ENCODE measurements at regions not wholly inside any gene's neighbourhood (a gene's known extent, or its start where the extent isn't known, plus 50 kb on each side); places are given as distances from the start of the nearest gene placed in this dataset.
A peak's percentile ranks its signal among the peaks of the same experiment; 100 is the strongest.

DNA sequence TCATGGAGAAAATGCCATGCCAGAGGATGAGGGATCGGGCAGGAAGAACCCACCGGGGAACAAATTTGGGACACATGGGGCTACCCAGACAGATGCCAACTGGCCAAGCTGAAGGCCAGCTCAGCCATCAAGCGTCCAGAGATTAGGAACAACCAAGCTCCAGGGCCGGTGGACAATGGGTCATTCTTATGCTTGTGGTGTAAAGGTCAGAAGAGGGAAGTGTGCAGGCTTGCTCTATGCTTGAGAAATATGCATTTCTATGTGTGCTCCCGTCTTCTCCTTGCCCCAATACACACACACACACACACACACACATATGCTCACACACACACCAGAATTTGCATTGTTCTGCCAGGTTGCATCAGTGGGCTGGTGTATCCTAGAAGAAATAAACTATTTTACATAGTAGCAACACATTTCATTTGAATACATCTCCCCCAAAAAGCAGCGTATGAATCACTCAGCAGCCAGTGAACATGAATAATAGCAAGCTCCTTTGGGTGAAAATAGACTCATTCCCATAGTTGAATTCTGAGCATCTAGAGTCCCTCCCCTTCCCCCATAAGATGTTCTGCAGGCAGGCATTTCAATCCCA lies 201.9 kb upstream of the PPARGC1A start:
- no peak for DNase-seq

DNA sequence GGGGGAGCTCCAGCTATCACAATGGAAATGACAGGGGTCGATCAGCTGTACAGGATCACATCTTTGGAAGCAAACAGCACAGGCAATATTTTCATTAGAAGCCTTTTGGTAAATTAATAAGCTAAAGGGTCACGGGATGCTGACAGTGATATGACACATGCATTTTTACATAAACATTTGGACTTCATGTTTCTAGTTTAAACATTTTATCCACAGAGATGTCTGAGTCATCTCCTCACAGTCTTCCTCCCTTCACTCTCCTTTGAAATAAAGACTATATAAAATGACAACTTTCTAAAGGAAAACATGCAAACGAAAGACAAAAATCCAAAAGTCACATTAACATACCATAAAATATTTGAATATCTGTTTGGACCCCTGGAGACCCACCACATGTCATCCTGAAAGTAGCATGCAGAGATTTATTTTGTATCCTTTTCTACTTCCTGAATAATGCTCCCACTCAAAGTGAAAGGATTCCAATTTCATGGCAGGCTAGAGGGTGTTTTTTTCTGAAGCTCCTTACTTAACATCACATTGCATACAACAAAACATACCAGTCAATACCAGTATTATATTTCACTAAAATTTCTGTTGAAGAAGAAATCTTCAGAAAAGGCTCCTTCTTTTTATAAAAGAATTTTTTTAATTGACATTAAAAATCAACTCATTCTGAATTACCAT lies 200.1 kb upstream of the PPARGC1A start:
- no peak for DNase-seq

GRCh38 chr4:24080871-24081270 lies 191.0 kb upstream of the PPARGC1A start:
- DNase-seq, result no peak

GRCh38 chr4:24078347-24078962 lies 188.6 kb upstream of the PPARGC1A start:
- DNase-seq, result no peak

DNA sequence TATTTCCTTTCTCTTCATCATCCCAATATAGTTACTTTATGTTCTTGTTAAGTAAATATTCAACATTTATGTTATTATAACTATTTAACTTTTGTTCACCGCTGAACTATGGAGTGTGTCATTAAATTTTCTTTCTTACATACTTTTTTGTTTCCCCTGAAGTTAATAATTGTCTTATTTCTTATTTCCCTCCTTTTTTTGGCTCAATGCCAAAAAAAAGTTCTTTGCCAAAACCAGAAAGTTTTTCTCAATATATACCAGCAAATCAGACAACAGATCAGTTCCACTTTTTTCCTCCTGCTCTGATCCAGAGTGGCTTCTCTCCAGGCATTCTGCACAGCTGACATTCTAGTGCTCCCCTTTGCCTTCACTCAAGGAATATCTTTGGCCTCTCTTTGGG lies 187.0 kb upstream of the PPARGC1A start:
- no peak for DNase-seq

DNA sequence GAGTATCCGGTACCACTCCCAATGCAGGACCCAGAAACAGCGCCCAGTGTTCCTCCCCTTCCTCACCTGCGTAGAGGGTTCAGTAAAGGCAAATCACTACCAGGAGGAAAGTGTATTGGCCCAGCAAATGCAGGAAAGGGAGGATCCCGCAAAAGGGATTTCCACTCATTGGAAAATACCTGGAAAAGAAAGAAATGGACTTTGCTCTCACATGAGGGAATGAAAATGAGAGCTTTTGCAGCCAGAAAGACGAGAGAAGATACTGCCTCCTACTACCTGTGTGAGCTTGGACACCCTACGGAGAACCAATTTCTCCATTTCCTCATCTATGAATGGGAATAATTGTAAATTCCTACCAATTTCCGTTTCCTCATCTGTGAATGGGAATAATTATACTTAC lies 184.1 kb upstream of the PPARGC1A start:
- DNase-seq, result no peak

- DNase-seq, result no peak
Measured at GRCh38 chr4:24071612-24072372, 181.9 kb upstream of the PPARGC1A start.

- peak; percentile 74 for DNase-seq
Measured at GRCh38 chr4:24070117-24070516, 180.3 kb upstream of the PPARGC1A start.

DNA sequence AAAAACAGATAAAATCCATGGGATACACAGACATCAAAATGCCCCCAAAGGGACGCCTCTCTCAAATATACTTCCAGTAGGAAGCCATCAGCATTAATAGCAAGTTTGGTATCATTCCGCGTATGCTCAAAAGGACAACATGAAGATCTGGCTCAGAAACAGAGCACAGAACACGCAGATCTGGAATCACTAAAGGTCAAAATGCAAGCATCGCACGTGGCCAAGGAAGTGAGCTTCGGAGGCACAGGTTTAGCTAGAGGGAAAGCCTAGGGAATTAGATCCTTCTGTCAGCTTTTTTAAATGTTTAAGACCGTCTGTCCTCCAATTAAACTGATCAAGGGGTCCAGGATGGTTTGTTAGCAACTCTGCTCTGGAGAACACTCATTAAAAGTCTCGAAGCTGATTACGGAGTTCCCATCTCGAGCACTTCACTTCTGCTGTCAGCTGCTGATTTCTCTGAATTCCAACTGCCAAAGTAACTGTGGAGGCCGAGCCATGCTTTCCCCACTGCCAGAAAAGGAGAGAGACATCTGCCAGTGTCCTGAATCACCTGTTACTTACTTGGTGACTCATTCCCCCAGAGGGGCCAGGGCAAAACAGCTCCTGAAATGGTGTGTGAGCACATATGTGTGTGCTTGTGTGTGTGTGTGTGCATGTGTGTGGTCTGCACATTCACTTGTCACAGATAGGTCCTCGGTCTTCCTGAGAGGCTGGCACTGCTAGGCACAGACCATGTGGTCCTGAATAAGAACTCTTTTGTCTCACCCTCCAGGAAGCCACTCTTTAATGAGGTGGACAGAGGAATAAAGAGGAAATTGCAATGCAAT lies 177.7 kb upstream of the PPARGC1A start:
- peak; percentile 63 for DNase-seq

GRCh38 chr4:24065974-24066373 lies 176.1 kb upstream of the PPARGC1A start:
- DNase-seq, result no peak

GRCh38 chr4:24063731-24064130 lies 173.9 kb upstream of the PPARGC1A start:
- no peak for DNase-seq

DNA sequence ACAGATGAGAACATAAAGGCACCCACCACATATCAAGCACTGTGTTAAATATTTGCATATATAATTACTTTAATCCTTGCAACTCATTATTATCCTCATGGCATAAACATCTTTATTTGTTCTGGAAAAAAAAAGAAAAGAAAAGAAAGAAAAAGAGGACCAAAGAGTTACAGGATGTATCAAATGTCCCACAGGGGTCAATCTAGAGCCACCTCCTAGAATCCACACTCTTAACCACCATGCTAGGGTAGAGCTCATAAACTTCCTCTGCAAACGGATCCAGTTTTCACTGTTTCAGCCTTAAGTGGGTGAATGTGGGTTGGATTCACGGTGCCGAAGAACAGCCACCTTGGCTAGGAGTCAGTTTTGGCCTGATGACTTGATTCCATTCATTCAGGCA lies 171.1 kb upstream of the PPARGC1A start:
- no peak for DNase-seq

DNA sequence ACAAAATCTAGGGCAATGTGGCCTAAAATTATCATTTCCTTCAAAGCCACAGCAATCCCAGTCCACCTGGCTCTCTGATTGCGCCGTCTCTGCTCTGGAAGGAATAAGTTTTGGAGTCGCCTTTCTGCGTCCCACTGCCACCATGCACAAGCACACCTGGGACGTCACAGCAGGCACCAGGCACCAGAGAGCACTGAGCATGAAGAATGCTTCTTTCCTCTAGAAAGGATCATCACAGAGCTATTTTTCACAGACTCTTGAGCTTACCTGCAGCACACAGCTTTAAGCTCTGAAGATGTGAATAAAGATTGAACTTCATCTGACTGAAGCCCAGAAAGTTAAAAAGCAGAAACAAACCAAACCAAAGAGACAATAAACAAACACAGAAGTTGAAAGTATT lies 170.0 kb upstream of the PPARGC1A start:
- no peak for DNase-seq

DNA sequence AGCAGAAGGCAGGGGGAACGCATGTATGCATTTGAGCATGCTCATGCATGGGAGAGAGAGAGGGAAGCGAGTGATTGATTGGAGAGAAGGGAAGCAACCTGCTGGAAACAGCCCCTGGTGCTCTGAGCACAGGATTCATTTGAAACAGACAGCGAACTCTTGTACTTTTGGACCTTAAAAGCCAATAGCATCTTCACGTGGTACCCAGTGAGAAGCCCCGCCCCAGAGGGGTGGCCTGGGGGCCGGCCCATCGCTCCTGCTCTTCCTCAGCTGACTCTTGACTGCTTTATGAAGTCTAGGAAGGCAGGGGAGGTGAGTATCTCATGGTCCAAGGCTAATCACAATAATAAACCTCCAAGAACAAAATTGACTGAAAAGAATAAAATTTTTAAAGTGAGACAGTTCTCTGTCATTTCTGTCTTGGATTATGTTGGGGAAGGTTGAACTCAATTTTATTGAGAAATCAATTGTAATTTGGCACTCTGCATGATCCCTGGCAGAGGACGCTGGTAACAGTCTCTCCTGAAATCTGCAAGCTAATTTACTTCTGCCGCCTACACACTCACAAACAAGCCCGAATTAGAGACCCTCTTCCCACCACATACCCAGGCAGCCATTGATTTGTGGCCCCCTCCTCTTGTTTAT lies 168.2 kb upstream of the PPARGC1A start:
- DNase-seq, result no peak

DNA sequence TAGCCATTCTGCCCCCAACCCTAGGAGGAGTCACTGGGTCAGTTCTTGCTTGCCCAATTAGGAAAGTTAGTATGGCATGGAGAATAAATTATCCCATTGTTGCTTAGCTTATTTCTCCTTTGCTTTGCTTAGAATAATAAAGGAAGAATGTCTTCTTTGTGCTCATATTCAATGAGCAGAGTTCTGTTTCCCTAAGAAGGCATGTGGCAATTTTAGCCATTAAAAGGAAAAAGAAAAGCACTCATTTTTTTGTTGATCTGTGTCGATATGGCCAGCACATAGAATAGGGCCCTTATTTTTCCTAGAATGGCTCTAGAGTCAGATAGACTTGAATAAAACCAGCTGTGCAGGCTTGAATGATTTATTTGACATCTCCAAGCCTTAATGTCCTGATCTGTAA lies 166.4 kb upstream of the PPARGC1A start:
- DNase-seq, result no peak

DNA sequence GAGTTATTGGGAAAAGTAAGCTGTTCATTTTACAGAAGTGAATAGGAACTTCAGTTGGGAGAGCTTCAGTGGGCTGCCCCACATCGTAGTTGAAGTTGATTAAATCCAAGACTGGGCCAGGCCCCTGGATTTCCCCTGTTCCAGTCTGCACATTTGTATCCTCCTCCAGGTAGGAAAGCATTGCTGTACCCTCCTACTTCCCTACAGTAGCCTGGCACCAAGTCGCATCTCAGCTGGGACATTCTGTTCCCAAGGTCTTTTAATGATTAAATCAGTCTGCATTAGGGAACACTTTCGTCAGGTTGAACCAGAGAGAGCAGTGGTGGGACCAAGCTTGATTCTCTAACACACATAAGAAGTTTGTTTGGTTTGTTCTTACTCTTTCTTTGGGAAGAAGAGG lies 165.8 kb upstream of the PPARGC1A start:
- no peak for DNase-seq

DNA sequence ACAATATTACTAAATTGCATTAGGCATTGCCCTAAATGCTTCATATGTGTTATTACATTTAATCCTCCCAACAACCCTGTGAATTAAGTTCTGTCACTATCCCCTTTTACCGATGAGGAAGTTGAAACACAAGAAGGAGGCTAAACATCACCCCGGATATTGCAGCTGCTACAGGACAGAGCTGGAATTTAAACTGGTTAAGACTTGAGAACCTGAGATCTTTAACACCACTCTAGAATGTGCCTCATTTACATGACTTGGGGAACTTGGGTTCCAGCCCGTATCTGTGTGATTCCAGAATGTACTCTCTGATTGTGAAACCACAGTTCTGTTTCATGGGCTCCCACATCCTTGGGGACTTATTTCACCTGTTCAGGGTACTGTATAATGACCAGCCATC lies 165.1 kb upstream of the PPARGC1A start:
- DNase-seq, result no peak

DNA sequence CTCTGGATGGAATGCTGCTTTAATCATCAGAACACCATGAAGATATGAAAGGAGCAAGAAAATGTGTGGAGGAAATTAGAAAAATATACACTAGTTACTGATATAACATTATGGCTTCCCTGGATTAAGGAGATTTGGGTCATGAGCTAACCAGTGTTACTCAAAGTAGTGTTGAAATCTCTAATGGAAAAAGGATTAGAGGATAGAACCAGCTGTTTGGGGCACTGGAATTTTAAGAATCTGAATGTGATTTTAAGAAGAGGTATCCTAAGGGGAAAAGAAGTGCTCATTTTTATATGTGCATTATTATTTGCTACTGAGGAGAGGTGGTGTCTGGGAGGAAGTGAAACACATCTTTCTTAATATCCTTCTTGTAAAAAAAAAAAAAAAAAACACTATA lies 164.1 kb upstream of the PPARGC1A start:
- DNase-seq, result no peak

GRCh38 chr4:24044610-24045589 lies 155.1 kb upstream of the PPARGC1A start:
- no peak for DNase-seq

- DNase-seq, result no peak
Measured at GRCh38 chr4:24042094-24042493, 152.2 kb upstream of the PPARGC1A start.

DNA sequence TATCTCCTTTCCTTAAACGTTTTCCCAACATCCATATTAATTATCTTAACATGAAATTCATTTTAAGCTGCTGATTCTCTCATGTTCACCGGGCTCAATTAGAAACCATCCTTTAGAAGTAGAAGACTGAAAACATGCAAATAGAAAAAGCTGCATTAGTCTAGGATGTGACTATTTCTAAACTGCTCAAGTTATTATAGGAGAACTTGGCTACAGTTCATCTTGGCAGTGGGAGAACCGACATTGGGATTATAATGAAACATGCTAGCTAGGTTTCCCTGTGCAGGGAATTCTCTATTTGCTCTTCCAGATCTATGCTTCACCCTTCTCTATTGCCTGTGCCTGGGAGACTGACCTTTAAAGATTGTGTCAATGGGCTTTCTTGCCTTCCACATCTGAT lies 151.0 kb upstream of the PPARGC1A start:
- no peak for DNase-seq

Measured in kidney glomerular epithelial cell (primary cell).